Suprapubic skin (tissue), 4 donors: ENCODE measurements at regions not wholly inside any gene's neighbourhood (a gene's known extent, or its start where the extent isn't known, plus 50 kb on each side); places are given as distances from the start of the nearest gene placed in this dataset.

Source experiments
- CTCF ChIP-seq, 2 donors: fragments of 200-600 bp in 1 of 2; fragments of 450-650 bp in 1 of 2; sonication (generic) in 1 of 2; IDR thresholded peaks; one replicate each; pipeline ENCODE4 v1.5.1; 2016 to 2019; ENCODE audit warnings: antibody characterized with exemption in 2 of 2, mild to moderate bottlenecking in 1 of 2, moderate library complexity in 1 of 2
- EP300 ChIP-seq: sonication (generic); formaldehyde crosslinking; IDR thresholded peaks from one replicate; pipeline ENCODE4 v1.6.1; 2017; ENCODE audit warnings: antibody characterized with exemption
- POLR2A ChIP-seq, 2 donors: fragments of 450-650 bp; IDR thresholded peaks; one replicate each; pipeline ENCODE4 v1.6.1; 2017; ENCODE audit warnings: antibody characterized with exemption in 2 of 2, mild to moderate bottlenecking in 2 of 2, moderate library complexity in 2 of 2
- POLR2AphosphoS5 ChIP-seq, 3 donors: sonication (generic); formaldehyde crosslinking; IDR thresholded peaks; one replicate each; pipeline ENCODE4 v1.6.1; 2017; ENCODE audit warnings: antibody characterized with exemption in 3 of 3

GRCh38 chr2:23058435-23058834, 326.5 kb upstream of the KLHL29 start:
- TF ChIP-seq CTCF (IDR thresholded peaks at IDR 0.05) (no peak), POLR2A (IDR thresholded peaks at IDR 0.05) (no peak), POLR2AphosphoS5 (IDR thresholded peaks at IDR 0.05) (no peak), EP300 (no peak)
